ENCODE measurements at regions not wholly inside any gene's neighbourhood (a gene's known extent, or its start where the extent isn't known, plus 50 kb on each side); places are given as distances from the start of the nearest gene placed in this dataset.

DNA sequence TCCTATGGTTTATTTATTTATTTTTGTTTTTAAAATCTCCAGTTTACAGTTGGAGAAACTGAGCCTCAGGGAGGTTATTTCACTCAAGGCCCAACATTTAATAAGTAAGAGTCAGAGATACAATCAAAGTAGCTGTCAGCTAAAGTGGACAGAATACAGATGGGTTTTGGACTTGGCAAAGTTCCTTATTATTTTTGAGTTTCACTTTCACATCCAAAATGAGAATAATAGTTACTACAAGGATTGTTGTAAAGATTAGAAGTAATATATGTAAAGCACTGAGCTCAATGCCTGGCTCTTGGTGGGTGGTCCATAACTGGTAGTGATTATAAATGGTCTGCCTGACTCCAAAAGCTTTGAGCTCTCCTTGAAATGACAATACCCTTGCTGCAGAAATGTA, 87.5 kb upstream of the SESN3 start (continued):
- TF ChIP-seq, protein P1, sequence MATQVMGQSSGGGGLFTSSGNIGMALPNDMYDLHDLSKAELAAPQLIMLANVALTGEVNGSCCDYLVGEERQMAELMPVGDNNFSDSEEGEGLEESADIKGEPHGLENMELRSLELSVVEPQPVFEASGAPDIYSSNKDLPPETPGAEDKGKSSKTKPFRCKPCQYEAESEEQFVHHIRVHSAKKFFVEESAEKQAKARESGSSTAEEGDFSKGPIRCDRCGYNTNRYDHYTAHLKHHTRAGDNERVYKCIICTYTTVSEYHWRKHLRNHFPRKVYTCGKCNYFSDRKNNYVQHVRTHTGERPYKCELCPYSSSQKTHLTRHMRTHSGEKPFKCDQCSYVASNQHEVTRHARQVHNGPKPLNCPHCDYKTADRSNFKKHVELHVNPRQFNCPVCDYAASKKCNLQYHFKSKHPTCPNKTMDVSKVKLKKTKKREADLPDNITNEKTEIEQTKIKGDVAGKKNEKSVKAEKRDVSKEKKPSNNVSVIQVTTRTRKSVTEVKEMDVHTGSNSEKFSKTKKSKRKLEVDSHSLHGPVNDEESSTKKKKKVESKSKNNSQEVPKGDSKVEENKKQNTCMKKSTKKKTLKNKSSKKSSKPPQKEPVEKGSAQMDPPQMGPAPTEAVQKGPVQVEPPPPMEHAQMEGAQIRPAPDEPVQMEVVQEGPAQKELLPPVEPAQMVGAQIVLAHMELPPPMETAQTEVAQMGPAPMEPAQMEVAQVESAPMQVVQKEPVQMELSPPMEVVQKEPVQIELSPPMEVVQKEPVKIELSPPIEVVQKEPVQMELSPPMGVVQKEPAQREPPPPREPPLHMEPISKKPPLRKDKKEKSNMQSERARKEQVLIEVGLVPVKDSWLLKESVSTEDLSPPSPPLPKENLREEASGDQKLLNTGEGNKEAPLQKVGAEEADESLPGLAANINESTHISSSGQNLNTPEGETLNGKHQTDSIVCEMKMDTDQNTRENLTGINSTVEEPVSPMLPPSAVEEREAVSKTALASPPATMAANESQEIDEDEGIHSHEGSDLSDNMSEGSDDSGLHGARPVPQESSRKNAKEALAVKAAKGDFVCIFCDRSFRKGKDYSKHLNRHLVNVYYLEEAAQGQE (IDR thresholded peaks at IDR 0.05; ENCODE audit: low read depth), result no peak
- TF ChIP-seq ZFX (IDR thresholded peaks at IDR 0.05) (no peak), FOSL1 (IDR thresholded peaks at IDR 0.05; ENCODE audit: low read depth) (no peak)

DNA sequence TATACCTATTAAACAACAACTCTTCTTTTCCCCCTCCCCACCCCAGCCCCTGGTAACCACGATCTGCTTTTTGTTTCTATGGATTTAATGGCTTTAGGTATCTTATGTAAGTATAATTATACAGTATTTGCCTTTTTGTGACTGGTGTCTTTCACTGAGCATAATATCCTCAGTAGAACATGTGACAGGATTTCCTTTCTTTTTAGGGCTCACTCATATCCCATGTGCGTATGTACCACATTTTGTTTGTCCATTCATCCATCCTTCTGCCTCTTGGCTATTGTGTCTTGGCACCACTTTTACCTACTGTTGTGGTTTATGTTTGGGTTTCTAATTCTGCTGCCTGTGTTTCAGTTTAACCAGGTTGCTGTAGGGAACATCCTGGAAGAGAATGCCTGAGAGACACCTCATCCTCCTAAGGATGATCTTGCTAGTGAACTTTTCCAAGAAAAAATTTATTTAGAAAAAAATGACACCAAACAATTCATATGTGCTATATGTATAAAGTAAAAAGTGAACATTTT, 77.6 kb upstream of the SESN3 start:
- Histone ChIP-seq H3K9ac (ENCODE audit: low read length) (no peak overlapping the region), H3K27me3 (ENCODE audit: insufficient read depth, low read length) (no peaks in the 10 kb centered on the region), H3K36me3 (ENCODE audit: control insufficient read depth in 1 of 2, insufficient read depth in 2 of 2, low read length in 2 of 2) (no peaks in the 10 kb centered on the region), H4K20me1 (ENCODE audit: insufficient read depth) (no peaks in the 10 kb centered on the region), H3K4me1 (ENCODE audit: control insufficient read depth in 1 of 2, insufficient read depth in 2 of 2, low read length in 2 of 2) (no peaks in the 10 kb centered on the region), H3K27ac (ENCODE audit: low read depth, low read length) (no peak overlapping the region), H2AFZ (ENCODE audit: low read depth, low read length, poor library complexity, severe bottlenecking) (no peak overlapping the region), H3K9me3 (ENCODE audit: control insufficient read depth in 1 of 2, insufficient read depth in 1 of 2, low read depth in 1 of 2, low read length in 2 of 2) (no peaks in the 10 kb centered on the region), H3K4me3 (replicated peaks in 1 of 2; ENCODE audit: low read depth in 1 of 2, low read length in 2 of 2) (no peak overlapping the region), H3K9me2 (ENCODE audit: insufficient read depth) (no peaks in the 10 kb centered on the region), H3K79me2 (ENCODE audit: insufficient read depth, low read length) (no peaks in the 10 kb centered on the region), H3K4me2 (ENCODE audit: low read length) (no peak overlapping the region)
- intact Hi-C loops (cut with micrococcal nuclease), result no loop called here
- ChIA-PET CTCF (no interaction called here), RAD21 (ENCODE audit: low non-redundant PET in 1 of 2, low total read pairs in 2 of 2, uncharacterized antibody in 2 of 2, unreplicated experiment in 2 of 2) (no interaction called here), POLR2A (no interaction called here)
- DNase-seq (ENCODE audit: low read depth, low spot score) (no peak), ATAC-seq (no peak)
- BruUV-seq (replicated peaks), result no TSS peak
- no peak for TF ChIP-seq POLR2AphosphoS5 (IDR thresholded peaks at IDR 0.05; ENCODE audit: low read depth, low read length)
- no peak for TF ChIP-seq POLR2A (IDR thresholded peaks at IDR 0.05; ENCODE audit: borderline replicate concordance, extremely low read depth, insufficient read depth, insufficient read length)
- TF ChIP-seq ELF1 (IDR thresholded peaks at IDR 0.05; ENCODE audit: borderline replicate concordance, low read depth), result no peak
- TF ChIP-seq ZFX (IDR thresholded peaks at IDR 0.05), result no peak
- TF ChIP-seq, protein P2, sequence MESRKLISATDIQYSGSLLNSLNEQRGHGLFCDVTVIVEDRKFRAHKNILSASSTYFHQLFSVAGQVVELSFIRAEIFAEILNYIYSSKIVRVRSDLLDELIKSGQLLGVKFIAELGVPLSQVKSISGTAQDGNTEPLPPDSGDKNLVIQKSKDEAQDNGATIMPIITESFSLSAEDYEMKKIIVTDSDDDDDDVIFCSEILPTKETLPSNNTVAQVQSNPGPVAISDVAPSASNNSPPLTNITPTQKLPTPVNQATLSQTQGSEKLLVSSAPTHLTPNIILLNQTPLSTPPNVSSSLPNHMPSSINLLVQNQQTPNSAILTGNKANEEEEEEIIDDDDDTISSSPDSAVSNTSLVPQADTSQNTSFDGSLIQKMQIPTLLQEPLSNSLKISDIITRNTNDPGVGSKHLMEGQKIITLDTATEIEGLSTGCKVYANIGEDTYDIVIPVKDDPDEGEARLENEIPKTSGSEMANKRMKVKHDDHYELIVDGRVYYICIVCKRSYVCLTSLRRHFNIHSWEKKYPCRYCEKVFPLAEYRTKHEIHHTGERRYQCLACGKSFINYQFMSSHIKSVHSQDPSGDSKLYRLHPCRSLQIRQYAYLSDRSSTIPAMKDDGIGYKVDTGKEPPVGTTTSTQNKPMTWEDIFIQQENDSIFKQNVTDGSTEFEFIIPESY (IDR thresholded peaks at IDR 0.05; ENCODE audit: extremely low read depth, insufficient replicate concordance, low read length), result no peak
- no peak for TF ChIP-seq CEBPB (IDR thresholded peaks at IDR 0.05; ENCODE audit: low read depth)
- TF ChIP-seq RAD21 (IDR thresholded peaks at IDR 0.05; ENCODE audit: low read depth), result no peak
- no peak for TF ChIP-seq EGR1 (IDR thresholded peaks at IDR 0.05; ENCODE audit: low read depth)
- no peak for TF ChIP-seq EZH2 (IDR thresholded peaks at IDR 0.05)
- TF ChIP-seq ZNF274 (IDR thresholded peaks at IDR 0.05; ENCODE audit: low read depth, low read length), result no peak
- TF ChIP-seq FOSL1 (IDR thresholded peaks at IDR 0.05; ENCODE audit: low read depth), result no peak
- TF ChIP-seq YY1 (IDR thresholded peaks at IDR 0.05; ENCODE audit: extremely low read depth, insufficient replicate concordance, low read depth, low read length), result no peak
- TF ChIP-seq JUND (IDR thresholded peaks at IDR 0.05), result no peak
- TF ChIP-seq, protein P3, sequence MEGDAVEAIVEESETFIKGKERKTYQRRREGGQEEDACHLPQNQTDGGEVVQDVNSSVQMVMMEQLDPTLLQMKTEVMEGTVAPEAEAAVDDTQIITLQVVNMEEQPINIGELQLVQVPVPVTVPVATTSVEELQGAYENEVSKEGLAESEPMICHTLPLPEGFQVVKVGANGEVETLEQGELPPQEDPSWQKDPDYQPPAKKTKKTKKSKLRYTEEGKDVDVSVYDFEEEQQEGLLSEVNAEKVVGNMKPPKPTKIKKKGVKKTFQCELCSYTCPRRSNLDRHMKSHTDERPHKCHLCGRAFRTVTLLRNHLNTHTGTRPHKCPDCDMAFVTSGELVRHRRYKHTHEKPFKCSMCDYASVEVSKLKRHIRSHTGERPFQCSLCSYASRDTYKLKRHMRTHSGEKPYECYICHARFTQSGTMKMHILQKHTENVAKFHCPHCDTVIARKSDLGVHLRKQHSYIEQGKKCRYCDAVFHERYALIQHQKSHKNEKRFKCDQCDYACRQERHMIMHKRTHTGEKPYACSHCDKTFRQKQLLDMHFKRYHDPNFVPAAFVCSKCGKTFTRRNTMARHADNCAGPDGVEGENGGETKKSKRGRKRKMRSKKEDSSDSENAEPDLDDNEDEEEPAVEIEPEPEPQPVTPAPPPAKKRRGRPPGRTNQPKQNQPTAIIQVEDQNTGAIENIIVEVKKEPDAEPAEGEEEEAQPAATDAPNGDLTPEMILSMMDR (IDR thresholded peaks at IDR 0.05 in 2 of 3, conservative IDR thresholded peaks at IDR 0.05 in 1 of 3; ENCODE audit: borderline replicate concordance in 1 of 3, insufficient read depth in 1 of 3, low read depth in 2 of 3, low read length in 2 of 3), result no peak
- TF ChIP-seq CBX3 (IDR thresholded peaks at IDR 0.05; ENCODE audit: low read depth), result no peak
- no peak for TF ChIP-seq TCF7L2 (IDR thresholded peaks at IDR 0.05; ENCODE audit: borderline replicate concordance, extremely low read depth, insufficient read depth, insufficient read length)
- TF ChIP-seq, protein P4, sequence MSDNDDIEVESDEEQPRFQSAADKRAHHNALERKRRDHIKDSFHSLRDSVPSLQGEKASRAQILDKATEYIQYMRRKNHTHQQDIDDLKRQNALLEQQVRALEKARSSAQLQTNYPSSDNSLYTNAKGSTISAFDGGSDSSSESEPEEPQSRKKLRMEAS (IDR thresholded peaks at IDR 0.05), result no peak
- TF ChIP-seq, protein P5, sequence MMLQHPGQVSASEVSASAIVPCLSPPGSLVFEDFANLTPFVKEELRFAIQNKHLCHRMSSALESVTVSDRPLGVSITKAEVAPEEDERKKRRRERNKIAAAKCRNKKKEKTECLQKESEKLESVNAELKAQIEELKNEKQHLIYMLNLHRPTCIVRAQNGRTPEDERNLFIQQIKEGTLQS (IDR thresholded peaks at IDR 0.05), result no peak

Measured in HCT116 (cell line).